SK-N-MC (cell line): ENCODE measurements at regions not wholly inside any gene's neighbourhood (a gene's known extent, or its start where the extent isn't known, plus 50 kb on each side); places are given as distances from the start of the nearest gene placed in this dataset.

ENCODE experiments used
- EZH2 ChIP-seq: fragments of 200-600 bp; sonication (generic); IDR thresholded peaks from one replicate; pipeline ENCODE4 v1.6.1; 2017; ENCODE audit warnings: antibody characterized with exemption
- POLR2AphosphoS5 ChIP-seq: IDR thresholded peaks from 2 replicates; pipeline ENCODE4 v1.6.1; 2012; ENCODE audit warnings: mild to moderate bottlenecking, low read depth, low read length, borderline replicate concordance

GRCh38 chr3:25870452-25870851 lies 80.6 kb downstream of the OXSM start:
- TF ChIP-seq POLR2AphosphoS5 = no peak
- no peak for TF ChIP-seq EZH2
